HepG2 (cell line): ENCODE measurements at regions not wholly inside any gene's neighbourhood (a gene's known extent, or its start where the extent isn't known, plus 50 kb on each side); places are given as distances from the start of the nearest gene placed in this dataset.
A peak's percentile ranks its signal among the peaks of the same experiment; 100 is the strongest.

Source experiments
- AKAP8 ChIP-seq: sonication (generic); formaldehyde crosslinking; IDR thresholded peaks from 2 replicates; pipeline ENCODE4 v1.5.1; 2020; ENCODE audit warnings: mild to moderate bottlenecking, missing genetic modification reagents
- EP300 ChIP-seq, 3 experiments: sonication (generic) in 1 of 3; formaldehyde crosslinking in 1 of 3; IDR thresholded peaks; 2 replicates each; pipeline versions ENCODE4 v1.5.1 to v1.6.1; 2011 to 2020; ENCODE audit warnings: low read depth in 2 of 3, low read length in 2 of 3, borderline replicate concordance in 1 of 3, improper control_type of control experiment in 1 of 3, mild to moderate bottlenecking in 1 of 3, missing genetic modification reagents in 1 of 3, moderate library complexity in 1 of 3
- KLF13 ChIP-seq: sonication (generic); formaldehyde crosslinking; IDR thresholded peaks from 2 replicates; pipeline ENCODE4 v1.4.0; 2020; ENCODE audit warnings: mild to moderate bottlenecking, missing genetic modification reagents
- KLF6 ChIP-seq: IDR thresholded peaks from 2 replicates; pipeline ENCODE4 v1.8.0; 2016; ENCODE audit warnings: missing biosample characterization, missing genetic modification reagents
- PRMT3 ChIP-seq: sonication (generic); formaldehyde crosslinking; IDR thresholded peaks from 2 replicates; pipeline ENCODE4 v1.8.1; 2022; ENCODE audit warnings: low read depth, mild to moderate bottlenecking, moderate library complexity, missing genetic modification reagents, borderline replicate concordance
- REPIN1 ChIP-seq: sonication (generic); formaldehyde crosslinking; IDR thresholded peaks from 2 replicates; pipeline ENCODE4 v1.8.0; 2022; ENCODE audit warnings: missing genetic modification reagents, low read depth, mild to moderate bottlenecking, borderline replicate concordance
- REST ChIP-seq, 2 experiments: IDR thresholded peaks; 2 replicates each; pipeline ENCODE4 v1.6.1; 2011 to 2012; ENCODE audit warnings: low read length in 2 of 2, borderline replicate concordance in 1 of 2, low read depth in 1 of 2, mild to moderate bottlenecking in 1 of 2, moderate library complexity in 1 of 2
- SNAPC5 ChIP-seq: sonication (generic); formaldehyde crosslinking; IDR thresholded peaks from 2 replicates; pipeline ENCODE4 v1.8.1; 2023; ENCODE audit warnings: mild to moderate bottlenecking, missing genetic modification reagents, borderline replicate concordance
- SP2 ChIP-seq: sonication (generic); formaldehyde crosslinking; IDR thresholded peaks from 2 replicates; pipeline ENCODE4 v1.5.1; 2020; ENCODE audit warnings: mild to moderate bottlenecking, missing genetic modification reagents
- TCF12 ChIP-seq, 2 experiments: fragments of 450-650 bp in 1 of 2; sonication (generic) in 1 of 2; formaldehyde crosslinking in 1 of 2; IDR thresholded peaks; 2 replicates each; pipeline versions ENCODE4 v1.6.1 to v1.8.0; 2017 to 2022; ENCODE audit warnings: antibody characterized with exemption in 1 of 2, mild to moderate bottlenecking in 1 of 2, missing genetic modification reagents in 1 of 2, moderate library complexity in 1 of 2
- ZBTB43 ChIP-seq: sonication (generic); formaldehyde crosslinking; conservative IDR thresholded peaks from 2 replicates; pipeline ENCODE4 v1.4.0; 2020; ENCODE audit warnings: missing genetic modification reagents
- ZFP82 ChIP-seq: sonication (generic); formaldehyde crosslinking; IDR thresholded peaks from 2 replicates; pipeline ENCODE4 v1.5.1; 2020; ENCODE audit warnings: mild to moderate bottlenecking, missing genetic modification reagents, borderline replicate concordance
- ZFP91 ChIP-seq: sonication (generic); formaldehyde crosslinking; IDR thresholded peaks from 2 replicates; pipeline ENCODE4 v1.9.0; 2022; ENCODE audit warnings: missing genetic modification reagents, mild to moderate bottlenecking, borderline replicate concordance
- ZFY ChIP-seq: sonication (generic); formaldehyde crosslinking; IDR thresholded peaks from 2 replicates; pipeline ENCODE4 v1.4.0; 2020; ENCODE audit warnings: missing genetic modification reagents
- ZNF18 ChIP-seq: sonication (generic); formaldehyde crosslinking; IDR thresholded peaks from 2 replicates; pipeline ENCODE4 v1.8.0; 2022; ENCODE audit warnings: mild to moderate bottlenecking, missing genetic modification reagents; ENCODE audit not compliant: insufficient replicate concordance
- ZNF274 ChIP-seq: sonication (generic); formaldehyde crosslinking; IDR thresholded peaks from 2 replicates; pipeline ENCODE4 v1.5.1; 2020; ENCODE audit warnings: mild to moderate bottlenecking, missing genetic modification reagents
- ZNF562 ChIP-seq: sonication (generic); formaldehyde crosslinking; IDR thresholded peaks from 2 replicates; pipeline ENCODE4 v1.8.0; 2022; ENCODE audit warnings: missing genetic modification reagents, borderline replicate concordance
- ZNF580 ChIP-seq: IDR thresholded peaks from 2 replicates; pipeline ENCODE4 v1.6.1; 2016; ENCODE audit warnings: low read depth, borderline replicate concordance
- ZNF746 ChIP-seq: sonication (generic); formaldehyde crosslinking; IDR thresholded peaks from 2 replicates; pipeline ENCODE4 v1.8.0; 2022; ENCODE audit warnings: mild to moderate bottlenecking, missing genetic modification reagents
- ZNF891 ChIP-seq: sonication (generic); formaldehyde crosslinking; IDR thresholded peaks from 2 replicates; pipeline ENCODE4 v1.5.0; 2020; ENCODE audit warnings: mild to moderate bottlenecking, missing genetic modification reagents

GRCh38 chr16:87235810-87236515 is 81.2 kb downstream of the C16orf95 start (continued):
- TF ChIP-seq ZNF274 (CRISPR knock-in tag) (no peak), REPIN1 (CRISPR knock-in tag) (no peak), REST (IDR thresholded peaks at IDR 0.05; ENCODE audit: borderline replicate concordance in 1 of 2, low read depth in 1 of 2, low read length in 2 of 2) (no peak), AKAP8 (CRISPR knock-in tag) (no peak), ZFY (CRISPR knock-in tag) (no peak), KLF6 (no peak), TCF12 (IDR thresholded peaks at IDR 0.05) (no peak), TCF12 (CRISPR knock-in tag; IDR thresholded peaks at IDR 0.05) (no peak), KLF13 (CRISPR knock-in tag) (no peak), ZBTB43 (CRISPR knock-in tag) (no peak), EP300 (IDR thresholded peaks at IDR 0.05; ENCODE audit: low read depth in 2 of 2, low read length in 2 of 2) (no peak), EP300 (CRISPR knock-in tag; IDR thresholded peaks at IDR 0.05; ENCODE audit: borderline replicate concordance) (no peak), PRMT3 (no peak), SP2 (no peak), ZFP91 (CRISPR knock-in tag) (peak; percentile 52; the same call in 1 of the 2 replicates), ZNF562 (CRISPR knock-in tag) (no peak), SNAPC5 (CRISPR knock-in tag) (no peak), ZNF18 (CRISPR knock-in tag) (no peak), ZNF580 (no peak), ZNF746 (no peak), ZNF891 (CRISPR knock-in tag) (no peak), ZFP82 (no peak)
